ENCODE measurements at regions not wholly inside any gene's neighbourhood (a gene's known extent, or its start where the extent isn't known, plus 50 kb on each side); places are given as distances from the start of the nearest gene placed in this dataset.

- TF ChIP-seq CTCF (conservative IDR thresholded peaks at IDR 0.05; ENCODE audit: low read length) (no peak), EZH2phosphoT487 (IDR thresholded peaks at IDR 0.05; ENCODE audit: borderline replicate concordance, low read depth, low read length) (no peak)
These were observed 269.0 kb downstream of the ZNF621 start for GRCh38 chr3:40793730-40794129.

All from OCI-LY7 (cell line).